ENCODE measurements at regions not wholly inside any gene's neighbourhood (a gene's known extent, or its start where the extent isn't known, plus 50 kb on each side); places are given as distances from the start of the nearest gene placed in this dataset.
"Not testable (repeated sequence)": the region's sequence is repeated elsewhere in the genome, so short reads cannot be mapped to it uniquely, and the experiment has no call there.

GRCh38 chr17:47066841-47067682 is 88.0 kb upstream of the RPRML start:
- Histone ChIP-seq H3K27ac (ENCODE audit: low read length) (no peak overlapping the region), H3K4me1 (ENCODE audit: control insufficient read depth, insufficient read depth, low read length) (no peaks in the 10 kb centered on the region; the same call in 1 of the 2 replicates), H3K4me3 (ENCODE audit: low read length) (peak overlapping the region; percentile 62), H3K9me3 (ENCODE audit: control insufficient read depth, insufficient read depth, low read length) (no peaks in the 10 kb centered on the region), H3K27me3 (ENCODE audit: control insufficient read depth, insufficient read depth, low read length) (no peaks in the 10 kb centered on the region; the same call in 1 of the 2 replicates), H3K36me3 (ENCODE audit: control insufficient read depth, insufficient read depth, low read length) (no peaks in the 10 kb centered on the region)
- DNase-seq (ENCODE audit: low read depth, low spot score) = peak; percentile 75
- WGBS (ENCODE audit: insufficient coverage, insufficient read length) = no CpG with 5 or more reads among the region's 18 CpGs

GRCh38 chr17:47066095-47066494 is 87.0 kb upstream of the RPRML start:
- H3K27me3 ChIP-seq (ENCODE audit: control insufficient read depth, insufficient read depth, low read length) = no peaks in the 10 kb centered on the region; the same call in 1 of the 2 replicates
- no CpG with 5 or more reads among the region's 6 CpGs for WGBS (ENCODE audit: insufficient coverage, insufficient read length)
- no peaks in the 10 kb centered on the region for H3K36me3 ChIP-seq (ENCODE audit: control insufficient read depth, insufficient read depth, low read length)
- H3K9me3 ChIP-seq (ENCODE audit: control insufficient read depth, insufficient read depth, low read length) = no peaks in the 10 kb centered on the region
- H3K4me3 ChIP-seq (ENCODE audit: low read length) = no peak overlapping the region
- no peaks in the 10 kb centered on the region; the same call in 1 of the 2 replicates for H3K4me1 ChIP-seq (ENCODE audit: control insufficient read depth, insufficient read depth, low read length)
- peak; percentile 20 for DNase-seq (ENCODE audit: low read depth, low spot score)
- no peak overlapping the region for H3K27ac ChIP-seq (ENCODE audit: low read length)

- no peaks in the 10 kb centered on the region; the same call in 1 of the 2 replicates for H3K27me3 ChIP-seq (ENCODE audit: control insufficient read depth, insufficient read depth, low read length)
- no peaks in the 10 kb centered on the region for H3K9me3 ChIP-seq (ENCODE audit: control insufficient read depth, insufficient read depth, low read length)
- no peaks in the 10 kb centered on the region; the same call in 1 of the 2 replicates for H3K4me1 ChIP-seq (ENCODE audit: control insufficient read depth, insufficient read depth, low read length)
- no CpG with 5 or more reads among the region's 5 CpGs for WGBS (ENCODE audit: insufficient coverage, insufficient read length)
- no peak overlapping the region for H3K4me3 ChIP-seq (ENCODE audit: low read length)
- no peak for DNase-seq (ENCODE audit: low read depth, low spot score)
- no peaks in the 10 kb centered on the region for H3K36me3 ChIP-seq (ENCODE audit: control insufficient read depth, insufficient read depth, low read length)
- no peak overlapping the region for H3K27ac ChIP-seq (ENCODE audit: low read length)
These were observed 85.6 kb upstream of the RPRML start for GRCh38 chr17:47064684-47065083.

- no peaks in the 10 kb centered on the region for H3K36me3 ChIP-seq (ENCODE audit: control insufficient read depth, insufficient read depth, low read length)
These were observed 84.4 kb upstream of the RPRML start for GRCh38 chr17:47063475-47063874.

GRCh38 chr17:47062851-47063250 is 83.8 kb upstream of the RPRML start:
- not testable (repeated sequence) for H3K36me3 ChIP-seq (ENCODE audit: control insufficient read depth, insufficient read depth, low read length); DNase-seq (ENCODE audit: low read depth, low spot score); H3K4me1 ChIP-seq (ENCODE audit: control insufficient read depth, insufficient read depth, low read length); H3K4me3 ChIP-seq (ENCODE audit: low read length); H3K27ac ChIP-seq (ENCODE audit: low read length); H3K27me3 ChIP-seq (ENCODE audit: control insufficient read depth, insufficient read depth, low read length); H3K9me3 ChIP-seq (ENCODE audit: control insufficient read depth, insufficient read depth, low read length)
- no CpG with 5 or more reads among the region's 5 CpGs for WGBS (ENCODE audit: insufficient coverage, insufficient read length)

More at GRCh38 chr17:47063475-47063874, 84.4 kb upstream of the RPRML start:
- Histone ChIP-seq H3K27ac (ENCODE audit: low read length) (no peak overlapping the region), H3K4me1 (ENCODE audit: control insufficient read depth, insufficient read depth, low read length) (no peaks in the 10 kb centered on the region; the same call in 1 of the 2 replicates), H3K27me3 (ENCODE audit: control insufficient read depth, insufficient read depth, low read length) (no peaks in the 10 kb centered on the region; the same call in 1 of the 2 replicates), H3K4me3 (ENCODE audit: low read length) (no peak overlapping the region), H3K9me3 (ENCODE audit: control insufficient read depth, insufficient read depth, low read length) (no peaks in the 10 kb centered on the region)
- WGBS (ENCODE audit: insufficient coverage, insufficient read length) = no CpG with 5 or more reads among the region's 11 CpGs
- DNase-seq (ENCODE audit: low read depth, low spot score) = no peak

GRCh38 chr17:47060005-47060404 is 81.0 kb upstream of the RPRML start:
- H3K36me3 ChIP-seq (ENCODE audit: control insufficient read depth, insufficient read depth, low read length); DNase-seq (ENCODE audit: low read depth, low spot score); H3K27ac ChIP-seq (ENCODE audit: low read length); H3K4me1 ChIP-seq (ENCODE audit: control insufficient read depth, insufficient read depth, low read length); H3K27me3 ChIP-seq (ENCODE audit: control insufficient read depth, insufficient read depth, low read length); H3K4me3 ChIP-seq (ENCODE audit: low read length); H3K9me3 ChIP-seq (ENCODE audit: control insufficient read depth, insufficient read depth, low read length): not testable (repeated sequence)
- WGBS (ENCODE audit: insufficient coverage, insufficient read length) = no CpG with 5 or more reads among the region's 10 CpGs

- Histone ChIP-seq H3K27me3 (ENCODE audit: control insufficient read depth, insufficient read depth, low read length) (no peaks in the 10 kb centered on the region), H3K36me3 (ENCODE audit: control insufficient read depth, insufficient read depth, low read length) (no peaks in the 10 kb centered on the region), H3K4me1 (ENCODE audit: control insufficient read depth, insufficient read depth, low read length) (no peaks in the 10 kb centered on the region), H3K4me3 (ENCODE audit: low read length) (no peak overlapping the region), H3K27ac (ENCODE audit: low read length) (no peak overlapping the region), H3K9me3 (ENCODE audit: control insufficient read depth, insufficient read depth, low read length) (no peaks in the 10 kb centered on the region)
- no CpG with 5 or more reads among the region's 5 CpGs for WGBS (ENCODE audit: insufficient coverage, insufficient read length)
- DNase-seq (ENCODE audit: low read depth, low spot score) = no peak
These were observed 78.8 kb upstream of the RPRML start for GRCh38 chr17:47057830-47058229.

- not testable (repeated sequence) for H3K4me3 ChIP-seq (ENCODE audit: low read length); H3K9me3 ChIP-seq (ENCODE audit: control insufficient read depth, insufficient read depth, low read length); H3K4me1 ChIP-seq (ENCODE audit: control insufficient read depth, insufficient read depth, low read length); H3K27ac ChIP-seq (ENCODE audit: low read length); DNase-seq (ENCODE audit: low read depth, low spot score); H3K36me3 ChIP-seq (ENCODE audit: control insufficient read depth, insufficient read depth, low read length); H3K27me3 ChIP-seq (ENCODE audit: control insufficient read depth, insufficient read depth, low read length)
- no CpG with 5 or more reads among the region's 31 CpGs for WGBS (ENCODE audit: insufficient coverage, insufficient read length)
These were observed 78.2 kb upstream of the RPRML start for GRCh38 chr17:47057279-47057678.

- H3K9me3 ChIP-seq (ENCODE audit: control insufficient read depth, insufficient read depth, low read length); DNase-seq (ENCODE audit: low read depth, low spot score); H3K27ac ChIP-seq (ENCODE audit: low read length); H3K36me3 ChIP-seq (ENCODE audit: control insufficient read depth, insufficient read depth, low read length); H3K4me1 ChIP-seq (ENCODE audit: control insufficient read depth, insufficient read depth, low read length); H3K27me3 ChIP-seq (ENCODE audit: control insufficient read depth, insufficient read depth, low read length); H3K4me3 ChIP-seq (ENCODE audit: low read length): not testable (repeated sequence)
- WGBS (ENCODE audit: insufficient coverage, insufficient read length) = no CpG with 5 or more reads among the region's 9 CpGs
These were observed 77.6 kb upstream of the RPRML start for GRCh38 chr17:47056687-47057086.
